Neuron (in vitro differentiated cells): ENCODE measurements at regions not wholly inside any gene's neighbourhood (a gene's known extent, or its start where the extent isn't known, plus 50 kb on each side); places are given as distances from the start of the nearest gene placed in this dataset.

ENCODE experiments used
- H2AFZ ChIP-seq: one replicate; pipeline ENCODE4 v1.6.1; 2013; ENCODE audit warnings: low read depth, mild to moderate bottlenecking, inconsistent platforms, low read length, moderate library complexity
- H3K27me3 ChIP-seq: one replicate; pipeline ENCODE4 v1.6.1; 2013; ENCODE audit warnings: low read length; ENCODE audit not compliant: insufficient read depth
- H3K36me3 ChIP-seq: one replicate; pipeline ENCODE4 v1.6.1; 2013; ENCODE audit warnings: low read length; ENCODE audit not compliant: insufficient read depth
- H3K4me1 ChIP-seq: one replicate; pipeline ENCODE4 v1.6.1; 2013; ENCODE audit warnings: low read length; ENCODE audit not compliant: insufficient read depth
- H3K4me3 ChIP-seq: 2 replicates; pipeline ENCODE4 v1.5.1; 2013; ENCODE audit warnings: mild to moderate bottlenecking, low read length, moderate library complexity
- H3K9me3 ChIP-seq: one replicate; pipeline ENCODE4 v1.6.1; 2013; ENCODE audit warnings: low read length

DNA sequence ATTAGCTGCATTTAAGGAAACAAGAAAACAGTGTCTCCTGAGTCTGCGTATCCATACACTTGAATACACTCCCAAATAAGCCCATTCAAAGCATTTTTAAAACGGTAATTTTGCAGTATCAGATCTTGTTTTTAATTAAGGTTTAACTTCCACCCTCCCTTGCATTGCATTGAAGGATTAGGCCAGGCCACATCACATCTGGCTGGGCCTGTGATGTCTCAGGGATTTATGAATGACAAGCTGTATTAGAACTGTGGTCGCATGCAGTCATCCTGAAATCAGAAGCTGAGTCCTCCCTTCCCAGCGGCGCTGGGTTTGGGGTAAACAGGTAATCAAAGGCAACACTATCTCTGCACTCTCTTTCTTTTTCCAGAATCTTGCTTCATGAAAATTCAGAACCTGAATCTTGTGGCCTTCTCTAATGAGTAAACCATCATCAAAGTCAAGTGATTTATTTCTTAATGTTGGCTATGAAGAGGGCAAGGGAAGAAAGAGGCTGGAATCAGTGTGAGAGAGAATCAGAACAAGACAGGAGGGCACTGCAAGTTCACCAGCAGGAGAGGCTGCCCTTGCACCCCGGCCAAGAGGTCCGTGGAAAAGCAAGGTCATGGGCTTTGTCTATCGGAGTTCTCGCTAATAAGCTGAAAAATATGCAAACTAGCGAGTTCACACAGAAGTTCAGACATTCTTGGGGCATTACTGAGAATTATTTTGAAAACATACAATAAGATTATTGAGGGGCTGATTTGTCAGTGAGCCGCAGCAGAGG is 80.0 kb upstream of the ZSWIM6 start:
- H3K4me1 ChIP-seq, result peaks cover 5% of the 10 kb centered on the region
- peaks cover 3% of the 10 kb centered on the region for H3K27me3 ChIP-seq
- no peaks in the 10 kb centered on the region for H3K36me3 ChIP-seq
- H2AFZ ChIP-seq, result no peak overlapping the region
- H3K9me3 ChIP-seq, result no peaks in the 10 kb centered on the region
- H3K4me3 ChIP-seq, result no peak overlapping the region

DNA sequence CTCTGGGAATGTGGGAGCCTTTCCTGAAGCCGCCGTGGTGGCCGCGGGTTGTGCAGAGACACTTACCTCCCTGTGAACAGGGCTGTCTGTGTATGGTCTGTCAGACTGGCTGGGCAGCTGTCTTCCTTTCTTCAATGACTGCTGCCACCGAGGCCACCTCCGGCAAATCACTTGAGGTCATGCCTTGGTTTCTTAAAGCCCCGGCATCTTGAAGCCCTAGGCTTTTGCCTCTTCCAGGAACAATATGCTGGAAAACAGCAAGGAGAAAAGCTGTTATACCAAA is 79.5 kb upstream of the ZSWIM6 start:
- Histone ChIP-seq H3K4me3 (no peak overlapping the region), H2AFZ (no peak overlapping the region), H3K36me3 (no peaks in the 10 kb centered on the region), H3K27me3 (peaks cover 3% of the 10 kb centered on the region), H3K4me1 (peaks cover 5% of the 10 kb centered on the region), H3K9me3 (no peaks in the 10 kb centered on the region)

DNA sequence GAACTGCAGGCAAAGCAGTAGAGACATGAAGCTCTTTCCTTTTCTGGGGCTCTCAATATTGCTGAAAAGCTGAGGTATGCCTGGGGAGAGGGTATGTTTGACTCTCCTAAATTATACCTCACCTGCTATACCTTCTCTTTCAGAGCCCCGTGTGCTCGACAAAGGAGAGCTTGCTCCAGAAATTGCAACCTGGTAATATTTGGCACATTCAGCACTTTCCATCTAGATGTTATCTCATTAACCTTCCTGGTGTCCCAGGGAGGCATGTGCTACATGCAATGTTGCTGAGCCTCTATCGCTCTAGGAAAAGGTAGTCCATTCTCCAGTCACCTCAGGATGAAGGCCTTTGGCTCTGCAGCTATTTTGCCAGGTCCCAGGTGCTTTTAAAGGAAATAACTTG is 78.5 kb upstream of the ZSWIM6 start:
- peaks cover 5% of the 10 kb centered on the region for H3K4me1 ChIP-seq
- no peak overlapping the region for H2AFZ ChIP-seq
- H3K27me3 ChIP-seq, result peaks cover 3% of the 10 kb centered on the region
- no peaks in the 10 kb centered on the region for H3K36me3 ChIP-seq
- H3K4me3 ChIP-seq, result no peak overlapping the region
- H3K9me3 ChIP-seq, result no peaks in the 10 kb centered on the region

DNA sequence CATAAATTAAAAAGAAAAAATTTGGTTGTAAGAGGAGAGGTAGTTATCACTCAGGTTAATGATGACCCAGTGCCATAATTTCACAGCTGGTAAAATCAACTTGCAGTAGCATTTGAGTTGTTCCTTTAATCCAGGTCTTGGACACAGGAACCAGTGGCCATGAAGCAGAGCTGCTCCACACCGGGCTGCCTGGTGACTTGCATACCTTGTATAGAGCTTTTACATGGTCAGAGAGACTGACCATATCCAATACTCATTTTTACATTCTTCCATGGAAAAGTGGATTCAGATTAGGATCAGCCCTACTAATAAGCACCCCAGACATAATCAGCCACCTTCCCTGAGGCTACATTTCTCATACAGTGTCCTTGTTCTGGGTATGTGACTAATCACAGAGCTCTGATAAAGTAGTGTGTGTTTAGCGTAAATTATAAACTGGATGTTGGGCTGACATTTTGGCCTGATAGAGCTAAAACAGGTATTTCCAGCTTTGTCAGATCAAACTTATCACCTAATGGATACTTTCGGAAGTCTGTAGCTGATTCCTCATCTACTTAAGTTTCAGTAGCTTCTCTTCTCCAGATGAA is 77.0 kb upstream of the ZSWIM6 start:
- Histone ChIP-seq H3K36me3 (no peaks in the 10 kb centered on the region), H2AFZ (no peak overlapping the region), H3K4me3 (no peak overlapping the region), H3K9me3 (no peaks in the 10 kb centered on the region), H3K4me1 (peaks cover 5% of the 10 kb centered on the region), H3K27me3 (peaks cover 3% of the 10 kb centered on the region)

DNA sequence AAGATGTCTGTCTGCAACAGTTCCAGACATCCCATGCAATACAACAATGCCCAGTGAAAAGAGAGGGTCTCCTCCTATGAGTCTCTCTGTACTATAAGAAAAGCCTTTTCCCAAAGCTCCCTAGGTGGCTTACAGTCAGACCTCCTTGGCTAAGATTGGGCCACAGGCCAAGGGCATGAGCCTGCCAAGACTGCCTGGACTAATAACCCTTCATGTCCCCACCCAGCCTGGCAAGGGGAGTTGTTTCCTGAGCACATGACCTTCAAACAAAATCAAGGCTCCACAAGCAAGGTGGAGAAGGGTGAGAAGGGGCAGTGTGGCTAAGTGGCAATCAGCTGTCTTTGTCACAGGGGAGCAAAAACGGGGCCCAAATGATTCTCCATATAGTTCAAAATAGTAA is 75.6 kb upstream of the ZSWIM6 start:
- no peak overlapping the region for H2AFZ ChIP-seq
- no peaks in the 10 kb centered on the region for H3K9me3 ChIP-seq
- peaks cover 3% of the 10 kb centered on the region for H3K27me3 ChIP-seq
- H3K4me3 ChIP-seq, result no peak overlapping the region
- peaks cover 5% of the 10 kb centered on the region for H3K4me1 ChIP-seq
- no peaks in the 10 kb centered on the region for H3K36me3 ChIP-seq

DNA sequence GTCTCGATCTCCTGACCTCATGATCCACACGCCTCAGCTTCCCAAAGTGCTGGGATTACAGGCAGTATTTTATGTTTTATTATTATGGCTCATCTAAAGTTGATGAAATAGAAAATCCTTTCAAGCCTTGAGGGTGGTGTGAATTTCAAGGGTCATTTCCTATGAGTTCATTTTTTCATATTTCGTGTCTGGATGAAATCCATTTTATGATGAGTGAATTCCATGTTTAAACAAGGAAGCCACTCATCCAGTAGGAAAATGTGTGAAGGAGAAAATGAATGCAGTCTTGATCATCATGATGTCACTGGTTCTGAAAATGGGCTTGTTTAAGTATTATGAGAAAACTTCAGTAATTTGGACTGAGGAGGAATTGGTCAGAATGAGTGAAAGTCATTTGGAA is 74.6 kb upstream of the ZSWIM6 start:
- H3K9me3 ChIP-seq, result no peaks in the 10 kb centered on the region
- no peaks in the 10 kb centered on the region for H3K4me1 ChIP-seq

DNA sequence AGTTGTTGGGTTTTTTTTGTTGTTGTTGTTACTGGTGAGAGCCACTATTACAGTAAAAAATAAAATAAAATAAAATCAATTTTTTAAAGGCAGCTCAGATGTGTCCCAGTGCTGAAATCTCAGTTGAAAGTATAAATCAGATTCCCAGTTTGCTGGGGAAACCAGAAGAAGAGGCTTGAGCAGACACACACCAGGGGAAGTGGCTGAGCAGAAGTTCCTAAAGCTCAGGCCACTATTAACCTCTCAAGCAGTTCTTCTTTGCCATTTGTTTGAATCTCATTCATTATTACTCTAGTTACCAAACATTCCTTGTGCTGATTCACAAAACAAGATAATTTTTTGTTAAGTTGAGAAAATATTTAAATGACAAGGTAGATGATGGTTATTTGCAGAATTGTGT is 70.9 kb upstream of the ZSWIM6 start:
- Histone ChIP-seq H3K36me3 (no peaks in the 10 kb centered on the region), H3K9me3 (no peaks in the 10 kb centered on the region), H3K27me3 (no peaks in the 10 kb centered on the region), H3K4me3 (no peak overlapping the region), H3K4me1 (no peaks in the 10 kb centered on the region), H2AFZ (no peak overlapping the region)

More for the DNA sequence above, 74.6 kb upstream of the ZSWIM6 start:
- H3K4me3 ChIP-seq, result no peak overlapping the region
- H2AFZ ChIP-seq, result no peak overlapping the region
- H3K27me3 ChIP-seq, result peaks cover 3% of the 10 kb centered on the region
- H3K36me3 ChIP-seq, result no peaks in the 10 kb centered on the region

DNA sequence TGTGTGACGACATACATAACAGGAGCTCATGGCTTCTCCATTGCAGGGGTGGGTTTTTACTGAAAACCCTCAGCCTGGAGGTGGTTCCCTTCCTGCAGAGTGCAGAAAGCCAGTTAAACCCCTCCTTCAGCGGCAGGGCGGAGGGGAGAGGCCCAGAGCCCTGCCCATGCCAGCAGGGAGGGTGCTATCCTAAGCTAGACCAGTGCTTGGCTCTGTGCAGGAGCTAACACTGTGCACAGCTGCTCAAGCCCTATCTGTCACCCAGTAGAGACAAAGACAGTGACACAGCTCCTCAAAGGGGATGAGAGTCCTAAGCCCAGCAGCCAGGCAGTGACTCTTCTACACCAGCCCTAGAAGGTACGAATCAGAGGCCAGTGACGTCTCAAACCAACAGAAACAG is 70.0 kb upstream of the ZSWIM6 start:
- Histone ChIP-seq H2AFZ (no peak overlapping the region), H3K36me3 (no peaks in the 10 kb centered on the region), H3K27me3 (no peaks in the 10 kb centered on the region), H3K4me1 (no peaks in the 10 kb centered on the region), H3K9me3 (no peaks in the 10 kb centered on the region), H3K4me3 (no peak overlapping the region)

DNA sequence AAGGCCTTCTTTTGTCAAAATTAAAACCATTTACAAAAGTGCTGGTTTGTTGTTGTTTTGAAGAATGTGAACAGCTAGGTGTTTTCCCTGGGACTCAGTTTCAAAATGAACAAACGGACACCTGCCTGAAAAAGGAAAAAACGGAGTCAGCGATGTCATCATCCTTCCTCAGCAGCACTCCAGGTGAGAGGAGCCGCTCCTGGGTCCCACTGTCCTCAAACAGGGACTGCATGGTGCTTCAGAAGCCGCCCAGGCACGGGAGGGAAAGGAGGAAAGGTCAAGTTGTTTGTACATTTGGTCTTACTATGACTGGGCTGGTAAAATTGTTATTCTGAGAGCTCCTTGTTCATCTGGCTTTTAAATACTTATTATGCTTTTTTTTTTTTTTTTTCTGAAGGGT is 69.0 kb upstream of the ZSWIM6 start:
- Histone ChIP-seq H3K9me3 (no peaks in the 10 kb centered on the region), H2AFZ (no peak overlapping the region), H3K27me3 (no peaks in the 10 kb centered on the region), H3K4me1 (no peaks in the 10 kb centered on the region), H3K4me3 (no peak overlapping the region), H3K36me3 (no peaks in the 10 kb centered on the region)

DNA sequence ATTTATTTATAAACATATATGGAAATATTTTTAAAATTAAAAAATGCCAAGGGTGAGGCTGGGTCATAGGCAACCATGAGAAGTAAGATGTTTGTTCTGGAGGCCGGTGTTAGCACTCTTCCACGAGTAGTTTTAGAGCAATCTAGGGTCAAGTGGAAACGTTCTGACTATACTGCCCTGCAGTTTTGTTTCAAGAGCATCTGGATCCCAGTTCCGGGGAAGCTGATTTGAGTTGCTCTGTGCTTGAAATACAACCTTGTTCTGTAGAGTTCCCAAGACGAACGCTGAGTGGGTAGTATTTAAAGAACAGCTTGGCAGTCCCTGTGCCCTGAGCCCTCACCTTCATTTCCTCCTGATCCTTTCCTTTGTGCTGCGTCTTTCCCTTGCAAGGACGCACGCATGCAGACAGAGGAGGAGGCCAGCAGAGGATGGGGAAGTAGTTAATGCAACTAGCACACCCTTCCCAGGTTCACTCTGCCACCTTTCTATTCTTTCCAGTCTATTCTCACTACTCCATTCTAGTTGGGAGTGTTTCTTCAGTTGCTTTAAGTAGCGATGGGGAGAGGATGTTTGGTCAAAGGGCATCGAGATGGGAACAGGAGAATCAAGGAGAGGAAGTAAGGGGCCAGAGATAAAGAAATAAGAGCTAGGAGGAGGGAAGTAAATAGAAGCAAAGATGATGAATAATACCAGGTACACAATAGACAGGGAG is 68.3 kb upstream of the ZSWIM6 start:
- Histone ChIP-seq H3K36me3 (no peaks in the 10 kb centered on the region), H3K27me3 (no peaks in the 10 kb centered on the region), H3K9me3 (no peaks in the 10 kb centered on the region), H3K4me1 (no peaks in the 10 kb centered on the region), H2AFZ (no peak overlapping the region), H3K4me3 (no peak overlapping the region)

DNA sequence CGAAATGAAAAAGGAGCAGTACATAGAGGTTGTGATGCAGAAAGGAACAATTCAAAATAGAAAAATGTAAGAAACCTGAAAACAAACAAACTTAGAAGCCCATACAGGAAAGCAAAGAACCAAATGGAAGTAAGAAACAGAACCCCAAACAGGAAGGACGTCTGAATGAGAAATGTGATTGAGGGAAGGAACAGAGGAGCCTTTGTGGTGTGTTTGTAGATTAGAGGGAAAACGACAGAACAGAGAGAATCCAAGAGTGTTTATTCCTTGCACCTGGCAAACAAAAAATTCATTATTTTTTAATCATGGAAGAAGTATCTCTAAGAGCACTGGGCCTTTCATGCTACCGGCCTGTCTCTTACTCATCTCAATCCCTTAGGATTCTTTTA is 67.8 kb upstream of the ZSWIM6 start:
- H3K4me3 ChIP-seq, result no peak overlapping the region
- no peak overlapping the region for H2AFZ ChIP-seq
- H3K36me3 ChIP-seq, result no peaks in the 10 kb centered on the region
- no peaks in the 10 kb centered on the region for H3K4me1 ChIP-seq
- H3K9me3 ChIP-seq, result no peaks in the 10 kb centered on the region
- H3K27me3 ChIP-seq, result no peaks in the 10 kb centered on the region

DNA sequence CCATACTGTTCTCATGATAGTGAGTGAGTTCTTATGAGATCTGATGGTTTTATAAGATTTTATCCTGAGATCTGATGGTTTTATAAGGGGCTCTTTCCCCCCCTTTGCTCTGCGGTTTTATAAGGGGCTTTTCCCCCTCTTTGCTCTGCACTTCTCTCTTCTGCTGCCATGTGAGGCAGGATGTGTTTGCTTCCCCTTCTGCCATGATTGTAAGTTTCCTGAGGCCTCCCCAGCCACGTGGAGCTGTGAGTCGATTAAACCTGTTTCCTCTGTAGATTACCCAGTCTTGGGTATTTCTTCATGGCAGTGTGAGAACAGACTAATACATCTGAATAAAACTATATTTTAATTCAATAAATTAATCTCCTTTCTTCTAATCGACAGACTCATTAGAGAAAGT is 64.9 kb upstream of the ZSWIM6 start:
- no peak overlapping the region for H3K4me3 ChIP-seq
- H3K9me3 ChIP-seq, result no peaks in the 10 kb centered on the region
- H3K4me1 ChIP-seq, result no peaks in the 10 kb centered on the region
- H3K36me3 ChIP-seq, result no peaks in the 10 kb centered on the region
- no peaks in the 10 kb centered on the region for H3K27me3 ChIP-seq
- H2AFZ ChIP-seq, result no peak overlapping the region

DNA sequence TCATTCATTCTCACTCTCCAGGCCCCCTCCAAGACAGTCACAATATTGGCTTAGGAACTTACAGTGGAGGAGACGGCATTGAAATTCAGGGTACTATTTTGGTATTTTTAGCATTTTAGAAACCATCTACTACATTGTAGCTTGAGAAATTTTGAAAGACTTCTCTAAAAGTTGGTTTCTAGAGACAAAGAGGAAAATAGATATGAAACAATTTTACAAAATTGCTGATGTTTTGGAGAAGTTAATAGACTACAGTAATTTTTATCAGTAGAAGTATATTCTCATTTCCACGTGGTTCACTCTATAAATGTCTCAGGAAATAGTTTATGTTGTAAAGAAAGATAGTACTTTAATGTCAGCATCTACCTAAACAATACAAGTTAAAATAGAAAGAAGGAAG is 63.2 kb upstream of the ZSWIM6 start:
- Histone ChIP-seq H3K4me3 (no peak overlapping the region), H3K4me1 (peaks cover 14% of the 10 kb centered on the region), H3K36me3 (no peaks in the 10 kb centered on the region), H2AFZ (no peak overlapping the region), H3K27me3 (no peaks in the 10 kb centered on the region), H3K9me3 (no peaks in the 10 kb centered on the region)
